Activated CD4-positive, alpha-beta T cell treated with anti-CD3 and anti-CD28 coated beads, Interleukin-2, amount 50 U/mL, for 24 hours (primary cell): ENCODE measurements at regions not wholly inside any gene's neighbourhood (a gene's known extent, or its start where the extent isn't known, plus 50 kb on each side); places are given as distances from the start of the nearest gene placed in this dataset.

Experiments
- DNase-seq, 2 donors: peaks; one replicate each; pipeline ENCODE4 v3.0.0-alpha.2; 2020; ENCODE audit warnings: low read depth in 1 of 2, low spot score in 1 of 2

DNA sequence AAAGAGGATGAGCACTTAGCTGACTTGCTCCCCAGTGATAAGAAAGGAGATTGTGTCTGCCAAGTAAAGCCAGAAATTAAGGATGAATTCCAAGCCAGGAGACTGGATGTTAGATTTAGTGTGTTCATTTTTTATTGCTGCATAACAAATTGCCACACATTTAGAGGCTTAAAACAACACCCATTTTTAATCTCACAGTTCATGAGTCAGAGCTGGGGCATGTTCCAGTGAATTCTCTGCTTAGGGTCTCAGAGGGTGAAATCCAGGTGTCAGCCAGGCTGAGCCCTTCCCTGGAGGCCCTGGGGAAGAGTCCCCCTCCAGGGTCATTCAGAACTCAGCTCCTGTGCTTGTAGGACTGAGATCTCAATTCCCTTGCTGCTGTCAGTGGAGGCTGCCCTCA is 352.8 kb downstream of the BUD13 start:
- DNase-seq: no peak

GRCh38 chr11:116418388-116419041 is 354.3 kb downstream of the BUD13 start:
- DNase-seq: no peak

- no peak for DNase-seq
Measured at GRCh38 chr11:116416852-116417251, 355.9 kb downstream of the BUD13 start.

GRCh38 chr11:116415095-116415494 is 357.7 kb downstream of the BUD13 start:
- DNase-seq: no peak

GRCh38 chr11:116414357-116414880 is 358.4 kb downstream of the BUD13 start:
- no peak for DNase-seq

DNA sequence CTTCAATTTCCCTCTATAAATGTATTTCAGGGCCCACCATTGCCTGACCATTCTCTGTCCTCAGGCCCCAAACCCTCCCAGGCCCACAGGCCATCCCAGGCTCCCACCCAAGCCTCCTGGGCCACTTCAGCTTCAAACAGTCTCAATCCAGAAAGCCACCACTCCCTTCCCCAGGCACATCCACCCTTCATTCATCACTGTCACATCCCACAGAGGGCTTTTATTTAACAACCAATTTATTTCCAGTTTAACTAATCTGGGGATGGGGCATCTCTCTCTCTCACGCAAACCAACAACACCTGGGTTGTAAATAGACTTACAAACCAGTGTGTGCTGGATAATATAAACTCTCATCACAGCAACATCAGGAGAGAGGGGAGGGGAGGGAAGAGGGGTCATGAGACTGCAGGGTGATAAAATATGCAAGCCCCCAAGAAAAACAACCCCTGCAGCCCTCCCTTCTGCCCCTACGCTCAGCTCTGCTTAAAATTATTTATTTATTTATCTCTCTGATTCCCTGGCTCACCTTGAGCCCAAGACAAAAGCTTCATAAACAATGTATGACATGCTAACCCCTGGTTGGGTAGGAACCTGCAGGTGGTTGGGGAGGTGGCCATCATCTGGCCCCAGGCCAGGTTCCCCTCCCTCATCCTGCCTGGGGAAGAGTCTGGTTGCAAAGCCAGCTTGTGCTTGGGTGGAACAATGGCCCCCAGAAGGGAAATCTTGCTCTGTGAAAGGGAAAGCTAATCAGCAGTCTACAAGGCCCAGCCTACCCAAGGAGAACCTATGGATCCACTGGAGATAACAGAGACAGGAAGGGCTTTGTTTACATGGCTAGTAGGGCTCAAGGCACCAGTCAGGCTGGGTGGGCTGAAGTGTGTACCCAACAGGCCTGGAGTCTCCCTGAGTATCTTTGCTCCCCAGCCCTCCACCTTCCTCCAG is 359.2 kb downstream of the BUD13 start:
- no peak for DNase-seq

DNA sequence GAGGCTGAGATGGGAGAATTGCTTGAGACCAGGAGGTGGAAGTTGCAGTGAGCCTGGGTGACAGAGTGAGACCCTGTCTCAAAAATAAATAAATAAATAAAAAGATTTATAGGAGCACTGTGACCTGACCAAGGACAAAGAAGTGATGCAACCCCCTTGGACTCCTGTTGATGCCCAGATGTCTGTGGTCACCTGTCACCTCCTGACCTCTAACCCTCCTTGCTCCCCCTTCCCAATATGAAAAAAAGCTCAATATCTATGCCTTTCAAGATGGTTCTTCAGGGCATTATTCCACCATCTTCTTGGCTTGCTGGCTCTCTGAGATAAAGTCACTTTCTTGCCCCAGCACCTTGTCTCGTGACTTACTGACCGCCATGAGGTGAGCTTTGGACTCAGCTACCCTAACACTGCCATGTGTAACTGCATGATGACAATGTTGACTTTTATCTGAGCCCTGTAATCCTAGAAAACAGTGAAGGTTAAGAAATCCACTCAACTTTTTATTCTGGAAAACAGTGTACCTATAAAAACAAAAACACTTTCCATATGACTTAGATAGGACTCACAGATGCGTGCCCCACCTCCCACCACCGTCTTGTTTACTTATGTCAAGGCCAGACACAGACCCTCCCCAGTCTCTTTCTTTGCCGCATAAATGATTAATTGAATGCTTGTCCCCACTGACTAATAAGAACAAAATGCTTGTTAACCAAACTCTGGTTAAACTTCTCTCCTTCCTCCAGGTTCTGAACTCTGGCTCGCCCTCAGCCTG is 360.5 kb downstream of the BUD13 start:
- DNase-seq: no peak

DNA sequence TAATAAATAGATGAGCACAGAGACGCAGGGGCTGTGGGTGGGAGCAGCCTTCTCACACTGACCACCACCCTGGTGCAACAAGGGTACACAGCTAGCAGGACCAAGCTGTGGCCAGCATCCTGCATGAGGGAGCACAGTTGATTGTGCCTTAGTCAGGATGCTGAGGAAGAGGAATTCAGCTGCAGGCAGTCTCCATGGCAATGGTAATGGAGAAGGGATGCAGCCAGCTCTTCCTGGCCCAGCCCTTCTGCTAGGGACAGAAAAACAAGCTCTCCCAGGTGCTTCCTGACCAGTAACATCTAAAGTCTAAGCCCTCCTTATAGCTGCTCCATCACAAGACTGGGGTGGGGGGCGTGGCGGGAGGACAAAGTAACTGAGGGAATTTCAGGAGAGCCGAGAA is 363.5 kb downstream of the BUD13 start:
- no peak for DNase-seq

DNA sequence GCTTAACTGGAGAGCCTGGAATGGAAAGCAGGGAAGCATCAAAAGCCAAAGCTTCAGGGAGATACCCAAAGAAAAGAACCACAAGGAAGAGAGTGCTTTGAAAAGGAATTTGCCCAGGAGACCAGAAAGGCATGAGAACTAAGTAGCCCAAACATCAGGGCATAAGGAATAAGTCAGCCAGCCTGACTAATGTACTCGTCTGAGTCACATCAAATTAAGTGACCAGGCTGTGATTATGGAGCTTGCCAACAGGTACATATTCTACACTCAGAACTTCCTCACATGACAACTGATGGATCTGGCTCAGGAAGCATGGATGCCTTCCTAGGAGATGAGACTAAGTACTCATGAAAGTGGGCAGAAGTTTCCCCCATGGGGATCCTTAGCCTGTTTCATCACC is 366.7 kb downstream of the BUD13 start:
- no peak for DNase-seq

- no peak for DNase-seq
Measured at GRCh38 chr11:116404462-116404798, 368.4 kb downstream of the BUD13 start.

DNA sequence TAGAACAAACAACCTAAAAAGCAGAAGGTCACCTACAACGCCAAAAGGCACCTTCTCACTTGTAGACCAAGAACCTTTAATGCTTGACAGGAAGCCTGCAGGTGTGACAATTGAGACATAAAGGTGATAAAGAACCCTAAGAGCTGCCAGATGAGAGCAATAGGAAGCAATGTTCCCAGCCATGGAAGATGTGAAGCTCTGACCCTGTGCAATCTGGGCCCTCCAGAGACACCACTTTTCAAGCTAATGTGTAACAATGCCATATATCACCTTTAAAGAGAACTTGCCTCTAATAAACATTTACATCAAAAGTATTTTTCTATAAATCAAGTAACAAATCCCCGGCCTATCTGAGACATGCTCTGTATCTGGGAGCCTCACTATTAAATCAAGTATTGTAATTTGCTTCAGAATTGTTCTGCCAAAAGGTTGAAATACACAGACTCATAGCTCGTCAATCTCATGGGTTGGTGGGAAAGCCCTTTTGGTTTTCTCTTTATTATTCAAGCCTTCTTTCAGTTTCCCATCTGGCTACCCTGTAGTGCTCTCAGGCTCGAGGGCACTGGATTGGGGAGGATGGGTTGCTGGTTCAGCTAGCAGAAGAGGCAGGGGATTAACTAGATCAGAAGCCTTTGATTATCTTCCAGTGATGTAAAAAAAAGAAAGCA is 368.9 kb downstream of the BUD13 start:
- no peak for DNase-seq

DNA sequence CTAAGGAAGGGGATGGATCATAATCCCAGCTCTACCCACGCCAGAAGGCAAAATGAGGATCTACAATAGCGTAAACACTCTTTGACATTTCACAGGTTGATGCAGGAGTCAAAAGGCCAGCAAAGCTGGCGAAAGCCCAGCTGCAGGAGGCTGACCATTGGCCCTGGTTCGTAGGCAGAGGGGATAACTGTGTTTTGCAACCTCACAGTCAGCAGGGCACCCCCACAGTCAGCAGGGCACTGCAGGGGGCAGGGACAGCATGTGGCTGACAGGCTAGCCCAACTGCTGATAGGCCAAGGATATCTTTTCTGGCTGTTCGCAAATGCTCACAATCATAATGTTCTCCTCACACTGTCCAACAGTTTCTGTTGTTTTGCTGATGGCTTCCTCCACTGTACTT is 372.7 kb downstream of the BUD13 start:
- no peak for DNase-seq

DNA sequence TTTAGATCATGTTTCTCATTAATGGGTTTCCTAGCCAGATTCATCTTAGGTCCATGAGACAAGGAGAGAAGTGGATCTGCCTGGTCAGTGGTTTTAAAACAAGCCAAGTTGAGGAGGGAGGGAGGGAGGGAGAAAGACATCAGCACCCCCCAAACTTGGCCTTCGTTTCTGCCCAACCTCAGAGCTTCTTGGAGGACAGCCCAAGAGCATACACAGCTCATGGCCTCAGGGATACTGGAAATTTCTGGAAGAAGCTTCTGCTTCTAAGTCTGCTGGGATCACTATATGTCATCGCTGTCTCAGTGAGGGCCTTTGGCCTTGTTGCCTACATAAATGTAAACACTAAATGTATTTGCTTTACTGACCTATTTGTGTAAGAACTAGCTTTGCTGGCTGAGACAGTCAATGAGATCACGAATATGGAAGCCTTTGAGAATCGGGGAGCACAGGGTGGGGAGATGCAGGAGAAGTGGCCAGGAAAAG is 375.1 kb downstream of the BUD13 start:
- no peak for DNase-seq

DNA sequence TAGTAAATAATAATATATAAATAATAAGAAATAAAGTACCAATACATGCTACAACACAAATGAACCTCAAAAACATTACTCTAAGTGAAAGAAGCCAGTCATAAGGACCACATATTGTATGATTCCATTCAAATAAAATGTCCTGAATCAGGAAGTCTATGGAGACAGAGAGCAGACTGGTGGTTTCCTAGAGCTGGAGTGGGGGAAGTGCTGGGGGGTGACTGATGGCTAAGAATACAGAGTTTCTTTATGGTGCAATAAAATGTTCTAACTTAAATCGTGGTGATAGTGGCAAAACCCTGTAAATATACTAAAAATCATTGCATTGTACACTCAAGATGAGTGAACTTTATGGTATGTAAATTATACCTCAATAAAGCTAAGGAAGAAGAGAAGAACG is 376.5 kb downstream of the BUD13 start:
- no peak for DNase-seq

DNA sequence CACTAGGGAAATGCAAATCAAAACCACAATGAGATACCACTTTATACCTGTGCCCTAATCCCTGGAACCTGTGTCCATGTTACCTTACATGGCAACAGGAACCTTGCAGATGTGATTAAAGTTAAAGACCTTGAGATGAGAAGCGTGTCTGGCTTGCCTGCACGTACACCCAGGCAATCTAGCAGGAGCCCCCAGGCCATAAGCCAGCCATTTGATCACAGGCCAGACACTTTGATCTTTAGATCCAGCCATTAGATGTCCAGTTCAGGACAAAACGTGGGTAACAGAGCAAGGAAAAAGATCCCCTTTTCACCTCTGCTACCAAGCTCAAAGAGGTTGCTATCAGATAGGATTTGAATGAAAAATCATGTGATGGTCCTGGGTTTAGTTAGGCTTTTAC is 378.8 kb downstream of the BUD13 start:
- DNase-seq: no peak

GRCh38 chr11:116390963-116391362 is 381.8 kb downstream of the BUD13 start:
- no peak for DNase-seq

GRCh38 chr11:116388146-116388545 is 384.6 kb downstream of the BUD13 start:
- DNase-seq: no peak

DNA sequence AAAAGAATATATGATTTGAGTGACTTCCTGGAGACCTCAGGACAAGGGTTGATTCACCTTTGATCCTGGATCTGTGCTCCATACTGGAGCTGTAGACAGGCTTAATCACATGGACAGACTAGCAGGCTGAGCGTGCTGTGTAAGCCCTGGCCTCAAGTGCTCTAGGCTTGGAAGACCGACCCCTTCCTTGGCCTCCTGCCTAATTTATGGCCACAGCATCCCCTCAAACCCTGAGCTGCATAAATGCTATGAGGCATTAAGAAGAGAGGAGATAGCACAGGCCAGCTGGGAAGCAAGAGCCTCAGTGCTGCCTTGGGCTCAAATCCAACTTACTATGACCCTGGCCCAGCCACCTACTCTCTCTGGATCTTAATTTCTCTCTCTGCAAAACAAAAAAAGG is 385.1 kb downstream of the BUD13 start:
- DNase-seq: no peak

DNA sequence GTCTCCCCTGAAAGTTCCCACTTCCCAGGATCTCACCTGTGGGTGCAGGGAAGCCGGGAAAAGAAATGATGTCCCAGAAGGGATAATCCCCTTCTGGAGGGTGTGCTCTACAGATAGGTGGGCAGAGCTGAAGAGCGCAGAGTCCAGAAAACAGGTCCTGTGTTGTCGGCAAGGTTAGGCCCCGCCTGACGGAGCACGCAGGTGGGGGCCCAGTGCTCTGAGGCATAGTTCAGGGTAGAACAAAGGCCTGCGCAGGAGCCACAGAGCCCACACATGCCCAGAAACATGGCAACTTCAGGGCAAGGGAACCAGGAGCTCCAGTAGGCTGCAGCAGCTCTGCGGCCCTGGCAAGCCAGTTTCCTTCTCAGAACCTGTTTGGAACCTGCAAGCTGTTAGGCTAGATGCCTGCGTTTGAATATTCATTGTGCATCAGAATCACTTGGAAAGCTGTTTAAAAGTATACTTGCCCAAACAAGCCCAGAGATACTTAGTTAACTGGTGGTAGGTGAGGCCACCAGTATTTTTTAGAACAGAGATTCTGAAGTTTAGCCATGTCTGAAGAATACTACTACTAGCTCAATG is 386.6 kb downstream of the BUD13 start:
- DNase-seq: no peak

DNA sequence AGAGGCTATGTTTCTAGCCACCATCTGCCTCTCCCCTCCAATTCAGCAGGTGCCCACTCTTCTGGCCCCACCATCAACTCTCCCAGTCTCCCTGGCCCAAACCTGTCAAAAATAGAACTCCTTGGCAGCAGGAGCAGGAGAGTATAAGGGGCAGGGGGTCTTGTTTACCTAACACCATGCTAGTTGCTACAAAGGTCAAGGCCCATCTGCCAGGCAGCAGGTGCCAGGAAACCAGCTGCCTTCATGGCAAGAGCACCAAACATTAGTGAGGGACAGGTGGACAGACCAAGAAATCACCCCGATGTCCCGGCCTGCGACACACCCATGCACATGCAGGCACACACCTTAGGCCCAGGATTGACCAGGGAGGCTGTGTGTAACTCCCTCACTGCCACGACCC is 387.9 kb downstream of the BUD13 start:
- DNase-seq: no peak

- no peak for DNase-seq
Measured at GRCh38 chr11:116384407-116384806, 388.4 kb downstream of the BUD13 start.
